HG03520 (cell line): ENCODE measurements at regions not wholly inside any gene's neighbourhood (a gene's known extent, or its start where the extent isn't known, plus 50 kb on each side); places are given as distances from the start of the nearest gene placed in this dataset.

ENCODE experiments used
- ATAC-seq: cut with Tn5 transposase; IDR thresholded peaks from one replicate; pipeline ENCODE4 v1.9.1; 2021; ENCODE audit warnings: mild to moderate bottlenecking, moderate library complexity; ENCODE audit not compliant: unreplicated experiment

DNA sequence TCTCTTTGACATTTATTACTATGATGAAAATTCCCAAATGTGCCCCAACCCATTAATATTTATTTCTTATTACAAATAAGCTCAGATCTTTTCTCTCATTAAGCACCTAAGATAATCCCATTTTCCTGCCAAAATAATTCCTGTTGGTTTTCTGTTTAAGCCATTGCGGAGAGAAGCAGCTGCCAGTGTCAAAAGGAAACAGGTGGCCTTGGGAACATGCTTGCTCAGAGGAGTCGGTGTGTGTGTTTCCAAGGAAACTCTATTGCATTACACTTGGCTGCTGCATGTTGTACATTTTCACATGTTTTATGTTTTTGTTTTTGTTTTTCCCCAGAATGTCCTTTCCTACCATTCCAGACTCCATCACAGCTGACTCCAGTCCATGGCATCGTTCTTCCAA lies 56.4 kb downstream of the CD24 start:
- ATAC-seq: no peak

DNA sequence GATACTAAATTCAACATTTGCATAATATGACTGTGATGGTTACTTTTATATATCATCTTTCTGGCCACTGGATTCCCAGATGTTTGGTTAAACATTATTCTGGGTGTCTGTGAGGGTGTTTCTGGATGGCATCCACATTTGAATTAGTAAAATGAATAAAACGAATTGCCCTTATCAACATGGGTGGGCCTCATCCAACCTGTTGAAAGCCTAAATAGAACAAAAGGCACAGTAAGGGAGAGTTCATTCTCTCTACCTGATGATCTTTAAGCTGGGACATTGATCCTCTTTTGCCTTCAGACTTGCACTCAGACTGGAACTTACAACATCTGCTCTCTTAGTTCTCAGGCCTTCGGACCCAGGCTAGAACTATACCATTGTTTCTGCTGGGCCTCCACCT lies 57.6 kb downstream of the CD24 start:
- ATAC-seq: no peak

DNA sequence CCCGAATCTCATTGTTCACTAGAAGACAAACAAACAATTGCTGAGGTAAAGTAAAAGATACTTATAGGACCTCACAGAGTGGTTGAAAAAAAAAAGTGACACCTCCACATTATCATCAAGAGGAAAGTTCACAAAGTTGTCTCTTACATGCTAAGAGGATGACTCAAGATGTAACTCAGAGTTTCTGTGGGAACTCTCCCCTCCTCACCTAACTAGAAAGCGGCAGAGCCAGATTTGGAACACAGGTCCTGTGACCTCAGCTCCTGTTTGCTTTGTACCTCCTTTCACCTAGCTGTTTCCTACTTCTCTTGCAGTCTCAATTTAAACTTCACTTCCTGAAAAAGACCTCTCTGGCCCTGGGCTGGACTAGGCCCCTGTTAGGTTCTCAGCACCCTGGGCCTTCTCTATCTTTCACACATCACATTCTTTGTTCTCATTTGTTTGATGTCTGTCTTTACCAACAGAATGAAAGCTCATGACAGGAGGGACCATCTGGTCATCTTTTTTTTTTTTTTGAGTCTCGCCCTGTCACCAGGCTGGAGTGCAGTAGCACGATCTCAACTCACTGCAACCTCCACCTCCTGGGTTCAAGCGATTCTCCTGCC lies 60.8 kb downstream of the CD24 start:
- no peak for ATAC-seq

DNA sequence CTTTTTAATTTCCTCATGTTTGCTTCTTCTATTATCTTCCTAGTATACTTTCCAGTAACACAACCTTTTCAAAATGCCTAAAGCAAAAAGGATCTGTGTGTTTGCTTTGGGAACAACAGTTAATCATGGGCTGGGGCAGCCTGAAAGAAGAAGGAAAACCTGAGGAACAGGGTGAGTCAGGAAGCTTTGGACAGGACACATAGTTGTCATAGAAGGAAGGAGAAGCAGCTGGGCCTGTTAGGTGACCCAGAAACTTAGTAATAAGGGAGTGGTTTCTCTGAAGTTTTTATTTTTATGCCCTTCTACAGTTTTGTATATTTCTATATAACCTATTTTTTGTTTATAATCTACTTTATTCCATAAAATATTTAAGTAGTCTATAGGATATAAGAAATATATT lies 61.4 kb downstream of the CD24 start:
- no peak for ATAC-seq

DNA sequence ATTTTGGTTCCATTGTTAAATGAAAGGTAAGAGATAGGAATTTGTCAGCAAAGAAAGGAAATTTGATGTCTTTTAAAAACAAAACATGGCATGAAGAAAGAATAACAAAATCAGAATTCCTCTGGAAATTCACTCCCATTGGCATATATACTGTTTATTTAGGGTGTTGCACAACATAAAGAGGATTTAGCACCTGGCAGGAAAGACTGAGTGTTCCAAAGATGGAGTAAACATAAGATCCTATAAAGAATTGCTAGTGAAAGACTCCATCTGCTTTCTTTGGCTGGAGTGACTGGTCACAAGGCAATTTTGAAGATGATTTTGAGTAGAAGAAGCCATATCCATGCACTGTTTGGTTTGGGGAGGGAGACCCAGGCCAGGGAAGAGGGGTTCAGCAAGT lies 62.4 kb downstream of the CD24 start:
- ATAC-seq: no peak

DNA sequence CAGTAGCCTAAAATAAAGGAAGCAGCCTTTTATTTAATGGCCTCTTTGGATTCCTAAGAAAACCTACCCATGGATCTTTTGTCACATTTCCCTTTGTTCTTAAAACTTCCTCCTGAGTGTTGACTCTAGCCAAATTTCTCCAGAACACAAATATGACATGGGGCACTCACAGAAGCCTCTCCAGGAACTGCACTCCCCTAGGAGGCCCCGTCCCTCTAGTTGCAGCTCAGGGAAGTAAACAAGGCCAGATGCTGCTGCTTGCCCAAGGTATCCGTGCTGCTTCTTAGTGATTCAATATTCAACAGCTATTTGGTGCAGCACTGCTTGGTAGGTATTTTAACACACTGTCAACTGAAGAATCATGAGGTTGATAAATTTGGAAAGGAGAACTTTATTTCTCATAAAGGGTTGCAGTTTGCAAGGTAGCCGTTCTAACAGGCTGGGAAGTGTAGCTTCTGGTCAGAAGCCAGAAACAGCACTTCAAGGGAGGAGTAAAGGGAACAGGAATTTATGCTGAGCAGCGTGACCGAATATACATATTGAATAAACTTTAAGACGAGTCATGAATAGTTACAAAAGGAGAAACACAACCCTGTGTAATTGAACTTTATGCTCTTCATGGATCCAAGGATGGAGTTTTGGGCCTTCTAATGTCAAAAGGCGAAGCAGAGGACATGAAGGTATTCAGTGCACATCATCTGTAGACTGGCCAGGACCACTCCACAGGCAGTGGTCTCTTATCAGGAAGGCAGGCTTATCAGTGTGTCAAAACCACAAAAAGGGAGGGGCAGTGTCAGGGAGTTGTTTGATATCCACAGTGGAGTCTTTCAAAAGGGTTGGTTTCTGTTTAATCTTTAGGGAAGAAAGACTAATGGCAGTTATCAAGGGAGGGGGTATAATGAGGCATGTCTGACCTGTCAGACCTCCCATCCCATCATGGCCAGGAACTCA lies 63.3 kb downstream of the CD24 start:
- ATAC-seq: no peak

DNA sequence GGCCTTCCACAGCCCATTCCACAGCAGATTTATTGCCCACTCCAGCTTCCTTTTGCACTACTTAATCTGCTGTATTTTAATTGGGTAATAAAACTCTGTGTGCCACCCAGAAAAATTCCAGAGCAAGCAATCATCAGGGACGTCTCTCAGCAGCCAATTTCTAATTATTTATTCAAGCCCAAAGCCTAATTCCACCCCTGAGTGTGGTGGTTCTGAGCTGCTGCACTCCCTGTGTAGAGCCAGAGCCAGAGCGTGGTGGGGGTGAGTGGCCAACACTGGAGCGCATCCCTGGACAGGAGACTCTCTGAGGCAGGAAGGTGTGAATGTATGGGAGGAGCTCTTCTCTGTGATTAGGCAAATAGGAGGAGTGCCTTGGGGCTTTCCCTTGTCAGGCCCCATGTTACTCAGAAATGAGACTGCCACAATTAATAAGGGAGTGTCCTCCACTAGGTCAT lies 66.1 kb downstream of the CD24 start:
- no peak for ATAC-seq

DNA sequence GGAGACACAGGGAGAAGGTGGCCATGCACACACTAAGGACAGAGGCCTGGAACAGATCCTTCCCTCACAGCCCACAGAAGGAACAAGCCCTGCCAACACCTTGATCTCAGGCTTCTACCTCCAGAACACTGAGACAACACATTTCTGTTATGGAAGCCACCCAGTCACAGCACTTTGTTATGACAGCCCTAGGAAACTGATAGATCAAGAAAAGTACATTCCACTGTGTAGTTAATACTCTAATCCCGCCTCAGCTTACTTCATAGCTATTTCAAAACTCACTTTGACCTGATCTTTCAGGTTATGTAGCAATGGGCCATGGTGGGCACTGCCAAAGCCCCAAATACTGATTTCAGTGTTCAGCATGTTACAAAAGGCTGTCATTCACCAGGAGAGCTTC lies 66.8 kb downstream of the CD24 start:
- no peak for ATAC-seq

DNA sequence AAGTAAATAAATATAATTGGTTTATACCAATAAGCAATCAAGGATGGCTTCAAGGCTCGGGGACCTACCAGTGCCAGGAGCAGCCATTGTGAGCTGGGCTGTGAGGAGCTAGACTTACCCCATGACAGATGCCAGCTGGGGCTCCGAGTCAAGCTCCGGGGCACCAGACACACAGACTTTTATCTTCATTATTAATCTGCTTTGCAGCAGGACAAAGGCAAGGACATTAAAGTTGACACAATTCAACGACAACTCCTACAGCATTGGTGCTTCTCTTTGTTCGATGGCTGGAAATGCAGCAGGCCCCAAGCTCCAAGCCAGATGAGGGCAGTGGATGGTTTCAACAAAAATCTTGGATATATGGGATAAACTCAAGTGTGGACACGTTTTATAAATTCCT lies 68.3 kb downstream of the CD24 start:
- ATAC-seq: no peak

DNA sequence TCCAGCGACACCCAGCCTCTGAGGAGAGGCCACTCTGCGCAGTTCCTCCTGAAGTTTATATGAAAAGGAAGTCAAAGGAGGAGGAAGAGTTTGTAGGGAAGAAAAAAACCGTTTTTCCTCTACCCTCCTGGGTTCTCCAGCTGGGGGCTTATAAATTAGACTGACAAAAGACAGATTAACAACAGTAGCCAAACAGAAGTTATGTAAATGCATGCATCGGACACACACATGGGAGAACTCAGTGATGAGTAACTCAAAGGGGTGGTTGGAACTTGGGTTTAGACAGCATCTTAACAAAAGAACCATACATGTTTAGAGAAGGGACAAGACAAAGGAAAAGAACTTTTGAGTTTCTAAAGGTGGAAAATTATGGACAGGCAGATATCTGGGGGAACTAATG lies 71.2 kb downstream of the CD24 start:
- ATAC-seq: no peak

DNA sequence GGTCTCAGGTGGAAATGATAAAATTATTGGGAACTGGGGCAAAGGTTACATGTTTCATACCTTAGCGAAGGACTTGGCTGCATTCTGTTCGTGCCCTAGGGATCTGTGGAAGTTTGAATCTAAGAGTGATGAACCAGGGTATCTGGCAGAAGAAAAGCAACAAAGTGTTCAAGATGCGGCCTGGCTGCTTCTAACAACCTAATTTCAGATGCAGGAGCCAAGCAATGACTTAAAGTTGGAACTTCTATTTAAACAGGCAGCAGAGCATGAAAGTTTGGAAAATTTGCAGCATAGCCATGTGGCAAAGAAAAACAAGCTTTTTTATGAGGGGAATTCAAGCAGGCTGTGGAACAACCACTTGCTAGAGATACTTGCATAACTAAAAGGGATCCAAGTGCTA lies 73.5 kb downstream of the CD24 start:
- ATAC-seq: no peak

DNA sequence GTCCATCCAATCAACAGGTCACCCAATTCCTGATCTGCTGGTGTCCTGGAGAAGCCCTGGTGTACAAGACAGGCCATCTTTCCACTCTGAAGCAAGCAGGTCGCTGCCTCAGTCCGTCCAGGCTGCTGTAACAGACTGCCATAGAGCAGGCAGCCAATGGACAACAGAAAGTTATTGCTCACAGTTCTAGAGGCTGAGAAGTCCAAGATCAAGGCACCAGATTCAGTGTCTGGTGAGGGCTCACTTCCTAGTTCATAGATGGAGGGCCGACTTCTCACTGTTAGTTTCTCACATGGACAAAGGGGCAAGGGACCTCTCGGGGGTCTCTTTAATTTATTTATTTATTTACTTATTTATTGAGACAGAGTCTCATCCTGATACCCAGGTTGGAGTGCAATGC lies 74.8 kb downstream of the CD24 start:
- ATAC-seq: no peak

DNA sequence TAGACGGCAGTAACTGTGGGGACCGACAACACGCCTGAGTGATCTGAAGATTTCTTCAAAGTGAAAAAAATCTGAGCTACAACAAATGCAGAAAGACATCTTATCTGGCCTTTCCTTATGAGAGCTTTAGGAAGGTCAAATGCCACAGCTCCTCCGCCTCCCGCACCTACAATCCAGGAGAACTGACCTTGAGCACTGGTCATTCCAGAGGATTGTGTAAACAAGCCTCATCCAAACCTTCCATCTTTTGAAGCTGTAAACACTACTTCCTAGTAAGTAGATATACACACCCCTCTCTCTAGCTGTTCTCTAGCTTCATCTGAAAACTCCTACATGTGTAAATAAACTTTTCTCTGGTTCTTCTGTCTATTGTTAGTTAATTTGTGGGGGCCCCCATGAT lies 76.9 kb downstream of the CD24 start:
- ATAC-seq: no peak

DNA sequence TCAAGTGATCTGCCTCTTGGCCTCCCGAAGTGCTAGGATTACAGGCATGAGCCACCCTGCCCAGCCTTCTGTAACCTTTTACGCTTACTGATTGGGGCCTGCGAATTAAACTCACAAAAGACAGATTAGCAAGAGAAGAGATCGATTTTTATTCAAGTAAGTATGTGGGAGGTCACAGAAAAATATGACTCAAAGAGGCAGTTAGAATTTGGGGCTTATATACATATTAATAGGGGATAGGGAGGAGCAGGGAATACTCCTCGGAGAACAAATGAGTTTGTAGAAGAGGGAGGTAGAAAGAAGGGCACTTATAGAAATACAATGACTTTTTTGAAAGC lies 78.9 kb downstream of the CD24 start:
- no peak for ATAC-seq

DNA sequence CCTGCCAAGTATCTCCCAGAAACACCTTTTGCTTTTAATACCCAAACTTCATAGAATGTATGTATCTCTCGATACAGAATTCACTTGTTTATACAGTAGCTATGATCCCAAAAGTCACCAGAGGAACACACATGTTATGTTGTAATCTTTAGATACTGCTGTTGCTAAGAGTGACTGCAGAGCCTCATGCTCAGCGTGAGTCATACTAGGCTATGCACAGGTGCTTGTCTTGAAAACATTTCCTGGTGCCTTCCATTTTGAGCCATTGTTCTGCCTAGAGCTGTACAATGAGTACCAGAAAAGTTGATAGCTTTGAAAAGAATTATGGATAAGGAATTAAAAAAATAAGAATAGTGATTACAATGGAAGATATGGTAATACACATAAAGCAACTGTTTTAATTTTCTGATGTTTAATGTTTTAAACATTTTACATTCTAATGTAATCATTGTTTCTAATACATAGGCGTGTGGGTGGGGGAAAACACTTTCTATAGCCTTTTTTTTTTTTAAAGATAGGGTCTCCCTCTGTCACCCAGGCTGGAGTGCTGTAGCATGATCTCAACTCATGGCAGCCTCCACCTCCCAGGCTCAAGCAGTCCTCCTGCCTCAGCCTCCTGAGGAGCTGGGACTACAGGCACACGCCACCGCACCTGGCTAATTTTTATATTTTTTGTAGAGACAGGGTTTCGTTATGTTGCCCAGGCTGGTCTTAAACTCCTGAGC lies 79.4 kb downstream of the CD24 start:
- ATAC-seq: no peak

DNA sequence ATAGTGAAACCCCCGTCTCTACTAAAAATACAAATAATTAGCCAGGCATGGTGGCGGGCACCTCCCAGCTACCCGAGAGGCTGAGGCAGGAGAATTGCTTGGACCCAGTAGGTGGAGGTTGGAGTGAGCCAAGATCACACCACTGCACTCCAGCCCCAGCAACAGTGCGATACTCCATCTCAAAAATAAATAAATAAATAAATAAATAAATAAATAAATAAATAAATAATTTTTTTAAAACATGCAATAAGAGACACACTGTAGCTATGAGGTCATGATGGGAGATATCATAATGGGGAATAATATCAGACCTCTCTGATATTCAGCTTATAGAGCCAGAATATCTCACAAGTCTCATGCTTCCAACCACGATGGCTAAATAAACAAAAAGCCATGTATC lies 82.3 kb downstream of the CD24 start:
- ATAC-seq: no peak

DNA sequence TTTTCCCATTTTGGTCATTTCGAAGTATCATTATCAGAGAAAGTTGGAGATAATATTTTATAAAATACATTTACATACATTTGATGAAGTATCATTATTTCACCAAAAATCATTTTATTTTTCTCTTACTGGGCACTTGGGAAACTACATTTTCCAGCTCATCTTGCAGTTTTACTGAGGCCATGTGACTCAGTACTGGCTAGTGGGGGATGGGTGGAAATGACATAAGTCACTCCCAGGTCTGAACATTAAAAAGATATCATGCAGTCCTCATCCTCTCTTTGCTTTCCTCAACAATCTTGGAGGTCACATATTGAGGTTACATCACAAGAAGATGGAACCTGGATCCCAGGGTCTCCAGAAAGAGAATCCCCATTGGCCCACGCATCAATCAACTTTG lies 84.1 kb downstream of the CD24 start:
- no peak for ATAC-seq

DNA sequence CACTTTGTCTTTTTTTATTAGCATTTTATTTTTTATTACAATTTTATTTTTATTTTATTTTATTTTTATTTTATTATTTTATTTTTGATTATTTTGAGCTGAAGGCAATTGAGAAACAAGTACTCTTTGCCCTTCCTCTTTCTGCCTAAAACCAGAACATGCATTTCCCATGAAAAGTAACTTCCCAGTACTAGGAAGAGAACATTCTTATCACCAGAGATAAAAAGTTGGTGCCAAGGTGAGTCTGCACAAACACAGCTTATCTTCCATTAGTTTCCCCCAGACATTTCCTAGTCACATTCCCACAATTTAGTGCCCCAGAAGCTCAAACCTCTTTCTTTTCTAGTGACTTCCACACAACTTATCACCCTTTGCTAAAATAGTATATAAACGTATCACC lies 84.8 kb downstream of the CD24 start:
- ATAC-seq: no peak

DNA sequence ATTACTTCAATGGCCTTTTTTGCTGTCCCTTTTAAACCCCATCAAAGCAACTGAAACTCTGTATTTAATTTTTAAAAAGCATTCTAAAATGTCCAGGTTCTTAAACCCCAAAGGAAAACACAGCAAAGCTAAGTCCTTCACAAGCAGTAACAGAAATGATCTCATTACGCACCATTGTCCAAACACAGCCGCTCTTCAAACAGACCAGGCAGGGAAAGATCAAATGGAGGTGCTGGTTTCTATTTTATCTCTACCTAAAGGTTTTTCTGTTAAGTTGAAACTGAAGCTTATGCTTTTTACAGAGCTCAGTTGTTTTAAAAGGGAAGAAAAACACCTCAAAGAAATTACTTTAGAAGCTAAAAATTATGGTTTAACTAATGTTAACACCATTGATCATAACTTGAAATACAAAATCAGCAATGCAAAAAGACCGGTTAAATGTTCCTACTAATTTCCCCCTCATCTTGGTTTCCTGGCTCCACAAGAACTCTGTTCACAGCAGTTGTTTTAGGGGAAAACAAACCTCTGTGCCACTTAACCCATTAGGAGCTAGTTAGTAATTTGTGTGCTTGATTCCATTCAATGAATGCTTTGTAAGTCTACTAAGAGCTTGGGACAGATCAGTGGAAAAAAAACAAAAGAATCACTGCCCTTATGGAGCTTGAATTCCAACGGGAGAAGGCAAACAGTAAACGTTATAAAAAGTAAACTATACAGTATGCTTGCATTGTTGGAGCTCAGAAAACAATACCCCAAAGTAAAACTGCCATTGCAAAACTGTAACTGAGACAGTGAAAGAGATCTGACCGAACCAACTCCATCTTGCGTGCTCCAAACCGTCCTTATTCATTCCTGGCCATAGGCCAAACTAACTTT lies 87.4 kb downstream of the CD24 start:
- no peak for ATAC-seq

DNA sequence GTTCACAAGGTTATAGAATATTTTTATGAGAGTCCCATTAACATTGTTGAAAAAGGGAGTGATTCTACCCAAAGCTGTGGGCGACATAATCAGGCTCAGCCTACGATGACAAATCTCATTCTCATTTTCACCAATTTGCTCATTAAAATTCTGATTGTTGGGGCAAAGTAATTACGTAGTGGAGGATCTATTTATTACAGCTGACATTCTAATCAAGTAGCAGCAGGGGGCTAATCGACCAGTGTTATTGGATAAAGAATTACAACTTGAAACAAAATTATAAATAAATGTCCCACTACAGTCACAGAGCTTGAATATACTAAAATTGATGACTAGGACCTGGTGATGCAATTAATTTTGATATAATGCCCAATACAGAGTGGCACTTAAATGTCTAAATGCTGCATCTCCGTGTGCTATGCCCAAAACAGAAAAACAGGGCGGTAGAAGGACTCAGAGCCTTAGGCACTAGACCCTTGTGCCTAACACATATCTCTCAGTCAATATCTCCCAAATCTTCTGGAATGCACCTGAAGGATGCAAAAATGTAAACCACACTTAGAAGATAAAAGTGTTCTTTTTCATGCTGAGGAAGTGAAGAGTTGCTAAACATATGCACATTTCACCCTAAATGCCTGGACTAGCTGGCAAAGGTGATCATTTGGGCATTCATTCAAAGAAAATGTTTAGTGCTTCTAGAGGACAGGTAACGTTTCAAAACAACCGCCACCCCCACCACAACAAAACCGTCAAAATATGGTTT lies 88.3 kb downstream of the CD24 start:
- no peak for ATAC-seq
